ENCODE measurements at regions not wholly inside any gene's neighbourhood (a gene's known extent, or its start where the extent isn't known, plus 50 kb on each side); places are given as distances from the start of the nearest gene placed in this dataset.

DNA sequence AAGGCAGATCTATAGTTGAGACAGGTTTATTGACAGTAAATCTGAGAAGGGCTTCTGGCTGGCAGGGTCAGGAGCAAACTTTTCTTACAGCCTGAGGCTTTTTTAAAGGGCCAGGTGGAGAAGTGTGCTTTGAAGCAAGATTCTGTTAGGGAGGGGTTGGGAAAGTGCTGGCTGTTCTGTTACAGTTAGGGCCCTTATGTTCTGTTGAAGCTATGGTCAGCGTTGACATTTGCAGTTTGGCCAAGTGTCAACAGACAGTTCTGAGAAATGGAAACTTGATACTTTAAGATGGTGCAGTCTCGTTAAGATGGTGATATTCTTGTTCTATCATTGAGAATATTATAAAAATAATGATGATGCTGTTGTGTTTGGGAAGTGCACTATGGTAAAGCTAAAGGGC lies 154.2 kb downstream of the RDH14 start:
- Histone ChIP-seq H3K9me3 (replicated peaks; ENCODE audit: control insufficient read depth, insufficient read depth, low read length) (no peaks in the 10 kb centered on the region), H3K4me2 (ENCODE audit: insufficient read depth, low read length) (no peak overlapping the region), H3K9me1 (replicated peaks; ENCODE audit: control insufficient read depth, extremely low read depth, insufficient read depth, low read length) (no peaks in the 10 kb centered on the region), H3K79me2 (ENCODE audit: control insufficient read depth, insufficient read depth, low read length) (no peaks in the 10 kb centered on the region), H4K20me1 (replicated peaks; ENCODE audit: control insufficient read depth, extremely low read depth, insufficient read depth, low read length) (no peaks in the 10 kb centered on the region), H3K4me3 (replicated peaks in 1 of 3; ENCODE audit: insufficient read depth in 1 of 3, low read depth in 1 of 3, low read length in 3 of 3) (no peak overlapping the region), H2AFZ (ENCODE audit: low read depth, low read length) (no peak overlapping the region), H3K9ac (replicated peaks; ENCODE audit: extremely low read depth, insufficient read depth, low read length) (no peak overlapping the region), H3K27ac (ENCODE audit: insufficient read depth, low read depth, low read length) (no peak overlapping the region), H3K4me1 (ENCODE audit: control insufficient read depth, extremely low read depth, insufficient read depth, low read length) (no peaks in the 10 kb centered on the region), H3K27me3 (ENCODE audit: control insufficient read depth in 2 of 2, insufficient read depth in 2 of 2, low read length in 2 of 2) (no peaks in the 10 kb centered on the region), H3K36me3 (ENCODE audit: control insufficient read depth in 2 of 2, extremely low read depth in 1 of 2, insufficient read depth in 2 of 2, low read length in 2 of 2) (no peaks in the 10 kb centered on the region)
- TF ChIP-seq FOS (IDR thresholded peaks at IDR 0.05; ENCODE audit: borderline replicate concordance, insufficient read depth, low read length) (no peak), POLR2AphosphoS5 (IDR thresholded peaks at IDR 0.05; ENCODE audit: insufficient read depth, low read depth, low read length) (no peak), GATA2 (IDR thresholded peaks at IDR 0.05; ENCODE audit: insufficient read depth, insufficient read length, low read depth, low read length) (no peak)
- no peak for DNase-seq (ENCODE audit: low read depth, low spot score)
- intact Hi-C loops (cut with micrococcal nuclease): no loop called here
- ChIA-PET POLR2A (no interaction called here), CTCF (no interaction called here)
- FAIRE-seq: no peak
- dilution Hi-C loops (cut with MboI; ENCODE audit: extremely low pct_ligation_motif_present, low sequenced_read_pairs): no loop called here
- no TSS peak for BruUV-seq (replicated peaks)

DNA sequence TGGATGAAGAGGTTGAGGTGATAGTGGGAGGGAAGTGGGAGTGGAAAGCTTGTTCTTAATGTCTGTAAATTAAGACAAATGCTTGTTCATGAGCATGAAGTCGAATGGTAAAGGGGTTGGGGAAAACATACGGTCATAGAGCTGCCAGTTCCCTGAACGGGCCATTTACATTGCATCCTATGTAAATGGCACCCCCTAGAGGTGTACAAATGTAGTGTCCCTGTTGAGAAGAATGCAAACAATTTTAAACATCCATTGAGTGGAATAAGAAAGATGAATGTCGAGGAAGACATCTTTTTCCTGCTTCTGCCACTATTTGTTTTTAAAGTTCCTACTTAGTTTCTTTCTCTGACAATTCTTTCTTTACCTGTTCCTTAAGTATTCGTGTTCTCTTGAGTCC lies 155.7 kb downstream of the RDH14 start:
- no peaks in the 10 kb centered on the region for H3K79me2 ChIP-seq (ENCODE audit: control insufficient read depth, insufficient read depth, low read length)
- FAIRE-seq (peak; percentile 8), DNase-seq (ENCODE audit: low read depth, low spot score) (no peak)
- dilution Hi-C loops (cut with MboI; ENCODE audit: extremely low pct_ligation_motif_present, low sequenced_read_pairs) (no loop called here), intact Hi-C loops (cut with micrococcal nuclease) (no loop called here)
- no peak overlapping the region for H2AFZ ChIP-seq (ENCODE audit: low read depth, low read length)
- POLR2A ChIA-PET: no interaction called here
- no peak overlapping the region for H3K4me2 ChIP-seq (ENCODE audit: insufficient read depth, low read length)
- no peaks in the 10 kb centered on the region for H3K36me3 ChIP-seq (ENCODE audit: control insufficient read depth in 2 of 2, extremely low read depth in 1 of 2, insufficient read depth in 2 of 2, low read length in 2 of 2)
- no TSS peak for BruUV-seq (replicated peaks)
- no peaks in the 10 kb centered on the region for H3K9me1 ChIP-seq (replicated peaks; ENCODE audit: control insufficient read depth, extremely low read depth, insufficient read depth, low read length)
- CTCF ChIA-PET: interaction anchor here (1.0 to 2.2 kb wide), 3 partner anchors 9 to 18 kb away, joined by 3 to 9 read pairs (median 5); no protein-coding TSS in a partner anchor
- H3K4me3 ChIP-seq (replicated peaks in 1 of 3; ENCODE audit: insufficient read depth in 1 of 3, low read depth in 1 of 3, low read length in 3 of 3): no peak overlapping the region
- no peak overlapping the region for H3K9ac ChIP-seq (replicated peaks; ENCODE audit: extremely low read depth, insufficient read depth, low read length)
- H4K20me1 ChIP-seq (replicated peaks; ENCODE audit: control insufficient read depth, extremely low read depth, insufficient read depth, low read length): no peaks in the 10 kb centered on the region
- TF ChIP-seq, protein P1, sequence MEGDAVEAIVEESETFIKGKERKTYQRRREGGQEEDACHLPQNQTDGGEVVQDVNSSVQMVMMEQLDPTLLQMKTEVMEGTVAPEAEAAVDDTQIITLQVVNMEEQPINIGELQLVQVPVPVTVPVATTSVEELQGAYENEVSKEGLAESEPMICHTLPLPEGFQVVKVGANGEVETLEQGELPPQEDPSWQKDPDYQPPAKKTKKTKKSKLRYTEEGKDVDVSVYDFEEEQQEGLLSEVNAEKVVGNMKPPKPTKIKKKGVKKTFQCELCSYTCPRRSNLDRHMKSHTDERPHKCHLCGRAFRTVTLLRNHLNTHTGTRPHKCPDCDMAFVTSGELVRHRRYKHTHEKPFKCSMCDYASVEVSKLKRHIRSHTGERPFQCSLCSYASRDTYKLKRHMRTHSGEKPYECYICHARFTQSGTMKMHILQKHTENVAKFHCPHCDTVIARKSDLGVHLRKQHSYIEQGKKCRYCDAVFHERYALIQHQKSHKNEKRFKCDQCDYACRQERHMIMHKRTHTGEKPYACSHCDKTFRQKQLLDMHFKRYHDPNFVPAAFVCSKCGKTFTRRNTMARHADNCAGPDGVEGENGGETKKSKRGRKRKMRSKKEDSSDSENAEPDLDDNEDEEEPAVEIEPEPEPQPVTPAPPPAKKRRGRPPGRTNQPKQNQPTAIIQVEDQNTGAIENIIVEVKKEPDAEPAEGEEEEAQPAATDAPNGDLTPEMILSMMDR (IDR thresholded peaks at IDR 0.05; ENCODE audit: extremely low read depth in 1 of 2, insufficient read depth in 1 of 2, low read depth in 1 of 2, low read length in 2 of 2): peak; percentile 14 to 45
- no peak for TF ChIP-seq FOS (IDR thresholded peaks at IDR 0.05; ENCODE audit: borderline replicate concordance, insufficient read depth, low read length)
- H3K4me1 ChIP-seq (ENCODE audit: control insufficient read depth, extremely low read depth, insufficient read depth, low read length): no peaks in the 10 kb centered on the region
- H3K9me3 ChIP-seq (replicated peaks; ENCODE audit: control insufficient read depth, insufficient read depth, low read length): no peaks in the 10 kb centered on the region
- H3K27me3 ChIP-seq (ENCODE audit: control insufficient read depth in 2 of 2, insufficient read depth in 2 of 2, low read length in 2 of 2): no peaks in the 10 kb centered on the region
- no peak overlapping the region for H3K27ac ChIP-seq (ENCODE audit: insufficient read depth, low read depth, low read length)

Measured in endothelial cell of umbilical vein (primary cell).